GM23248 (cell line): ENCODE measurements at regions not wholly inside any gene's neighbourhood (a gene's known extent, or its start where the extent isn't known, plus 50 kb on each side); places are given as distances from the start of the nearest gene placed in this dataset.
A peak's percentile ranks its signal among the peaks of the same experiment; 100 is the strongest.

Source experiments
- DNase-seq: peaks from one replicate; pipeline ENCODE4 v3.0.0-alpha.2; 2015
- H2AFZ ChIP-seq: fragments of 200-600 bp; sonication (generic); 2 replicates; pipeline ENCODE4 v1.6.1; 2016; ENCODE audit warnings: antibody characterized with exemption
- H3F3A ChIP-seq: fragments of 200-600 bp; sonication (generic); 2 replicates; pipeline ENCODE4 v1.6.1; 2016; ENCODE audit warnings: mild to moderate bottlenecking, antibody characterized with exemption, mixed run types; ENCODE audit not compliant: insufficient read depth
- H3K27ac ChIP-seq: fragments of 200-600 bp; sonication (generic); 2 replicates; pipeline ENCODE4 v1.5.1; 2016; ENCODE audit warnings: mild to moderate bottlenecking
- H3K27me3 ChIP-seq: fragments of 200-600 bp; sonication (generic); replicated peaks from 2 replicates; pipeline ENCODE4 v1.6.1; 2016; ENCODE audit warnings: mild to moderate bottlenecking; ENCODE audit not compliant: insufficient read depth
- H3K36me3 ChIP-seq: fragments of 200-600 bp; sonication (generic); 2 replicates; pipeline ENCODE4 v1.6.1; 2016; ENCODE audit warnings: low read depth, mild to moderate bottlenecking
- H3K4me1 ChIP-seq: fragments of 200-600 bp; sonication (generic); 2 replicates; pipeline ENCODE4 v1.6.1; 2016; ENCODE audit warnings: mild to moderate bottlenecking; ENCODE audit not compliant: insufficient read depth
- H3K4me2 ChIP-seq: fragments of 200-600 bp; sonication (generic); one replicate; pipeline ENCODE4 v1.6.1; 2016; ENCODE audit warnings: mild to moderate bottlenecking; ENCODE audit not compliant: unreplicated experiment
- H3K4me3 ChIP-seq: fragments of 200-600 bp; sonication (generic); 2 replicates; pipeline ENCODE4 v1.5.1; 2016; ENCODE audit warnings: mild to moderate bottlenecking
- H3K79me2 ChIP-seq: fragments of 200-600 bp; sonication (generic); 2 replicates; pipeline ENCODE4 v1.6.1; 2016; ENCODE audit warnings: mild to moderate bottlenecking; ENCODE audit not compliant: insufficient read depth
- H3K9ac ChIP-seq: fragments of 200-600 bp; sonication (generic); 2 replicates; pipeline ENCODE4 v1.6.1; 2016; ENCODE audit warnings: mild to moderate bottlenecking
- H3K9me2 ChIP-seq: fragments of 200-600 bp; sonication (generic); 2 replicates; pipeline ENCODE4 v1.6.1; 2016; ENCODE audit warnings: mixed run types, mild to moderate bottlenecking, moderate library complexity; ENCODE audit not compliant: insufficient read depth
- H3K9me3 ChIP-seq: fragments of 200-600 bp; sonication (generic); one replicate; pipeline ENCODE4 v1.6.1; 2017; ENCODE audit warnings: low read depth
- H4K20me1 ChIP-seq: fragments of 200-600 bp; sonication (generic); 2 replicates; pipeline ENCODE4 v1.6.0; 2016; ENCODE audit not compliant: insufficient read depth
- EZH2 ChIP-seq: fragments of 200-600 bp; sonication (generic); IDR thresholded peaks from 2 replicates; pipeline ENCODE4 v1.6.1; 2018; ENCODE audit warnings: antibody characterized with exemption, mild to moderate bottlenecking; ENCODE audit not compliant: insufficient read depth, poor library complexity, severe bottlenecking
- EZH2phosphoT487 ChIP-seq: fragments of 200-600 bp; sonication (generic); IDR thresholded peaks from 2 replicates; pipeline ENCODE4 v1.6.1; 2018; ENCODE audit warnings: antibody characterized with exemption, moderate library complexity, mild to moderate bottlenecking, low read depth; ENCODE audit not compliant: insufficient read depth
- WGBS, 2 experiments: methylation state at CpG; one replicate each; pipeline ENCODE4 v1.1.6; 2015 to 2017; ENCODE audit warnings: low lambda C conversion rate in 2 of 2, low coverage in 1 of 2; ENCODE audit errors: missing lambda C conversion rate in 2 of 2; 5-methylcytosine and 5-hydroxymethylcytosine counted together
- in situ Hi-C: fragments of 300-500 bp; cut with MboI; formaldehyde crosslinking; loops from 2 replicates; pipeline ENCODE4 v1.15.0; 2020

DNA sequence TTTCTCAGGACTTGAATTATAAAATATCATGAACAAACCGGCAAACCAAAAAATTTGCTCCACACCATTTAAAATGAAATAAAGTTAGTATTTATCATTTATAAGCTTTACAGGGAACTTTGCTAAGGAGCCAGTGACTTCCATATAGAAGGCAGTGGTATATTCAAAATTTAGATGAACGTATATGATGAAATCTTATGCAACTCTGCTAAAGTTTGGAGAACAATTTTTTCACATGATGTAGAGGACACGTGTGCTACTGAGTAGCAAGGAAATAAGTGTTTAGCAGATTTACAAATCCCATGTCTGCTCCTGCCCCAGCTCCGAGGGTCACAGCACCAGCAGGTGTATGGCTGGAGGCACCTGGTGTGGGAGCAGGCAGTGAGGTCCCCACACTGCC lies 70.8 kb upstream of the IFNG-AS1 start:
- no peak for TF ChIP-seq EZH2phosphoT487
- no peak for TF ChIP-seq EZH2
- H3K4me3 ChIP-seq: no peak overlapping the region
- H3K79me2 ChIP-seq: no peaks in the 10 kb centered on the region
- H2AFZ ChIP-seq: no peak overlapping the region
- no peaks in the 10 kb centered on the region for H3K27me3 ChIP-seq
- H4K20me1 ChIP-seq: no peaks in the 10 kb centered on the region
- no peak overlapping the region for H3K27ac ChIP-seq
- in situ Hi-C loops: no loop called here
- no peaks in the 10 kb centered on the region for H3K9me3 ChIP-seq
- H3F3A ChIP-seq: peaks cover 6% of the 10 kb centered on the region; the same call in 1 of the 2 replicates
- H3K36me3 ChIP-seq: no peaks in the 10 kb centered on the region
- no peak for DNase-seq
- H3K9ac ChIP-seq: no peak overlapping the region
- H3K4me1 ChIP-seq: peaks cover 18% of the 10 kb centered on the region
- no peaks in the 10 kb centered on the region; the same call in 1 of the 2 replicates for H3K9me2 ChIP-seq
- H3K4me2 ChIP-seq: no peak overlapping the region
- 87 to 88% methylated on average over 4 of the region's 4 CpGs for WGBS, 2 experiments

DNA sequence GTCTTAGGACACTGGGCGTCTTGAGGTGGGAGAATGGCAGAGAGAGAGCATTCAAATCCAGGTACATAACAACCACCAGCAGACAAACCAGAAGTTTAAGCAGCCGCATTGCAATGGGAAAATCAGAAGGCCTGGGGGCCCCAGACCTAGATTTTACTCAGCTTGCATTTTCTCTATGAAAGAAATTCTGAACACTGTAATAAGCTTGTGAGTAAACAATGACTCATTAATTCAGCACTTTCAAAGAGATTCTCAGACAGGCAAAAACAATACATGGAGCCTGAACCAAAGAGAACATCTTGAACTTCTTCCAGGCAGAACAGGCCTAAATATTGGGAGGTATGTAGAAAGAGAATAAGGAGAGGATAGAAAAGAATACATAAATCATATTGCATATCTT lies 69.8 kb upstream of the IFNG-AS1 start:
- in situ Hi-C loops: no loop called here
- no peaks in the 10 kb centered on the region for H3K79me2 ChIP-seq
- H3K4me3 ChIP-seq: no peak overlapping the region
- no peak overlapping the region for H3K9ac ChIP-seq
- no peaks in the 10 kb centered on the region; the same call in 1 of the 2 replicates for H3K9me2 ChIP-seq
- no peak overlapping the region for H3K27ac ChIP-seq
- H3K27me3 ChIP-seq: no peaks in the 10 kb centered on the region
- WGBS, 2 experiments: 56 to 71% methylated on average over 2 of the region's 2 CpGs
- H3K9me3 ChIP-seq: no peaks in the 10 kb centered on the region
- peak overlapping the region; percentile 2 for H3K4me2 ChIP-seq
- no peak for TF ChIP-seq EZH2
- no peak for TF ChIP-seq EZH2phosphoT487
- peak; percentile 67 for DNase-seq
- H3K36me3 ChIP-seq: no peaks in the 10 kb centered on the region
- peaks cover 6% of the 10 kb centered on the region; the same call in 1 of the 2 replicates for H3F3A ChIP-seq
- no peak overlapping the region for H2AFZ ChIP-seq
- H3K4me1 ChIP-seq: peaks cover 18% of the 10 kb centered on the region
- no peaks in the 10 kb centered on the region for H4K20me1 ChIP-seq

GRCh38 chr12:67920413-67920812 lies 68.8 kb upstream of the IFNG-AS1 start:
- no peak for TF ChIP-seq EZH2
- TF ChIP-seq EZH2phosphoT487: no peak
- in situ Hi-C loops: no loop called here
- Histone ChIP-seq H2AFZ (no peak overlapping the region), H3K79me2 (no peaks in the 10 kb centered on the region), H4K20me1 (no peaks in the 10 kb centered on the region), H3K9me2 (no peaks in the 10 kb centered on the region; the same call in 1 of the 2 replicates), H3K9ac (no peak overlapping the region), H3K27me3 (no peaks in the 10 kb centered on the region), H3K9me3 (no peaks in the 10 kb centered on the region), H3K4me3 (no peak overlapping the region), H3K4me1 (peaks cover 18% of the 10 kb centered on the region), H3F3A (peaks cover 6% of the 10 kb centered on the region; the same call in 1 of the 2 replicates), H3K36me3 (no peaks in the 10 kb centered on the region), H3K27ac (no peak overlapping the region), H3K4me2 (no peak overlapping the region)
- WGBS, 2 experiments: 56 to 59% methylated on average over 2 of the region's 2 CpGs
- DNase-seq: peak; percentile 18

DNA sequence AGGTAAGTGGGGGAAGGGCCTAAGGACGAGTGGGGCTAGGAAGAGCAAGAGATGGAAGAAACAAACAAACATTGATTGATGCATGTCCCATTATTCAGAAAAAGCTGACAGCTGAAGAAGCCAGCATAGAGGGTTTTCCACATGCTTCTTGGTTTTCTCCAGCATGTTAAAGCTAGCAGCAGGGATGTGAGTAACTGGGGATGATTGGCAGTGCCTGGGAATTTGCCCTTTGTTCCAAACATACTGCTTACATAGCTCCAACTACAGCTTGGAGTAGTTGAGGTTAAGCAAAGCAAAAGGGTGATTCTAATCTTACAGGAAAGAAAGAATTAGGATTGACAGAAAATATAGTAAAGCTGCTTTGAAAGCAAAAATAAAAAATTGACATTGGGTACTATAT lies 68.0 kb upstream of the IFNG-AS1 start:
- Histone ChIP-seq H3F3A (peaks cover 6% of the 10 kb centered on the region; the same call in 1 of the 2 replicates), H3K79me2 (no peaks in the 10 kb centered on the region), H3K9ac (no peak overlapping the region), H3K27ac (no peak overlapping the region), H3K27me3 (no peaks in the 10 kb centered on the region), H3K4me2 (no peak overlapping the region), H3K9me3 (no peaks in the 10 kb centered on the region), H3K4me3 (no peak overlapping the region), H4K20me1 (no peaks in the 10 kb centered on the region), H3K4me1 (peaks cover 18% of the 10 kb centered on the region), H2AFZ (no peak overlapping the region), H3K36me3 (no peaks in the 10 kb centered on the region), H3K9me2 (no peaks in the 10 kb centered on the region; the same call in 1 of the 2 replicates)
- 86 to 100% methylated on average over 1 of the region's 1 CpG for WGBS, 2 experiments
- TF ChIP-seq EZH2phosphoT487 (no peak), EZH2 (no peak)
- in situ Hi-C loops: no loop called here
- DNase-seq: no peak

GRCh38 chr12:67922245-67922644 lies 67.0 kb upstream of the IFNG-AS1 start:
- TF ChIP-seq EZH2 (no peak), EZH2phosphoT487 (no peak)
- Histone ChIP-seq H3K36me3 (no peaks in the 10 kb centered on the region), H3K27ac (no peak overlapping the region), H3K9me3 (no peaks in the 10 kb centered on the region), H3K4me1 (peaks cover 18% of the 10 kb centered on the region), H3K9ac (no peak overlapping the region), H3F3A (peaks cover 6% of the 10 kb centered on the region; the same call in 1 of the 2 replicates), H3K79me2 (no peaks in the 10 kb centered on the region), H3K27me3 (no peaks in the 10 kb centered on the region), H4K20me1 (no peaks in the 10 kb centered on the region), H3K4me3 (no peak overlapping the region), H3K4me2 (no peak overlapping the region), H3K9me2 (no peaks in the 10 kb centered on the region; the same call in 1 of the 2 replicates), H2AFZ (no peak overlapping the region)
- DNase-seq: no peak
- in situ Hi-C loops: no loop called here
- 70 to 71% methylated on average over 1 of the region's 1 CpG for WGBS, 2 experiments
